NCI-H82 (cell line): ENCODE measurements at regions not wholly inside any gene's neighbourhood (a gene's known extent, or its start where the extent isn't known, plus 50 kb on each side); places are given as distances from the start of the nearest gene placed in this dataset.
A peak's percentile ranks its signal among the peaks of the same experiment; 100 is the strongest.
"Not testable (repeated sequence)": the region's sequence is repeated elsewhere in the genome, so short reads cannot be mapped to it uniquely, and the experiment has no call there.

Experiments
- DNase-seq: peaks from one replicate; lab custom pipeline; 2025; lab: John Stamatoyannopoulos, UW

DNA sequence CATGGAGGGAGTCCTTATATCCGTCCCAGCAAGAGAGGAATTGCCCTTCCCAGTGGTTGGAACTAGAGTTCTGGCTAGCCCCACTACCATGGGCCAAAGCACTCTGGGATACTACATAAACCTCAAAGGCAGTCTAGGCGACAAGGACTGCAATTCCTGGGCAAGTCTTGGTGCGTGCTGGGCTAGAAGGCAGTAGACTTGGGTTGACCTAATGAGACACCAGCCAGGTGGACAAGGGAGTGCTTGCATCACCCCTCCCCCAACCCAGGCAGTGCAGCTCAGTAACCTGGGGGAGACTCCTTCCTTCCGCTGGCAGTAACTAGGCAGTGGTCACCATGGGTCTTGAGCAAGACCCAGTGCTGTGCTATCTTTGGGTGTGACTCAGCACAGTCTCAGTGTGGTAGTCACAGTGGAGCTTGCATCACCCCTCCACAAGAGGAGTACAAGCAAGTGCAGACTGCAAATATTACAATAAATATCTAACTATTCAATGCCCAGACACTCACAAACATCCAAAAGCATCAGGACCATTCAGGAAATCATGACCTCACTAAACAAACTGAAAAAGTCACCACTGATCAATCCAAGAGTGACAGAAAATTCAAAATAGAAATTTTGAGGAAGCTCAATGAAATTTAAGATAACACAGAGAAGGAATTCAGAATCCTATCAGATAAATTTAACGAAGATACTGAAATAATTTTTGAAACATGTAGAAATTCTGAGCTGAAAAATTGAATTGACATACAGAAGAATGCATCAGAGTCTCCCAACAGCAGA, 84.7 kb upstream of the LYPLAL1 start:
- no peak for DNase-seq

DNA sequence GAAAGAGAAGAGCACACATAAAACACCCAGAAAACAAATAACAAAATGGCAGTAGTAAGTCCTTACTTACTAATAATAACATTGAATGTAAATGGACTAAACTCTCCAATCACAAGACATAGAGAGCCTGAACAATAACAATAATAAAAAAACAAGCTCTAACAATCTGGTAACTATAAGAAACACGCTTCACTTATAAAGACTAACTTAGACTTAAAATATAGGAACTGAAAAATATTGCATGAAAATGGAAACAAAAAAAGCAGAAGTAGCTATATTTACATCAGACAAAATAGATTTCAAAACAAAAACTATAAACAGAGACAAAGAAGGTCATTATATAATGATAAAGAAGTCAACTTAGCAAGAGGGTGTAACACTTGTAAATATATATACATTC, 83.1 kb upstream of the LYPLAL1 start:
- no peak for DNase-seq

GRCh38 chr1:219092206-219092605, 81.5 kb upstream of the LYPLAL1 start:
- DNase-seq: no peak

DNA sequence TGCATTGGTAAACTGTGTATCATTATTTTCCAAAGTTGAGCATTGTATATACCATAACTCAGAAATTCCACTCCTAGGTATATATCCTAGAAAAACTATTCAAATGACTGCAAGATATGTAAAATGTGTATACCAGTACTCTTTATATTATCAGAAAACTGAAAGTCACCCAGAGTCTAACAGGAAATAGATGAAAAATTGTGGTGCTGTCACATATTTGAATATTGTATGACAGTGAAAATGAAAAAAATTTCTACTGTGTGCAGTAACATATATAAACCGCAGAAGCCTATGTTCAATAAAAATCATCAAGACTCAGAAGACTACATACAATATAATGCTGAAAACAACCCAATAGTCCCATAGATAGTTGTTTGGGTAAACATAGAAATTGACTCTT, 74.4 kb upstream of the LYPLAL1 start:
- no peak for DNase-seq

GRCh38 chr1:219100059-219100458, 73.6 kb upstream of the LYPLAL1 start:
- DNase-seq: no peak

DNA sequence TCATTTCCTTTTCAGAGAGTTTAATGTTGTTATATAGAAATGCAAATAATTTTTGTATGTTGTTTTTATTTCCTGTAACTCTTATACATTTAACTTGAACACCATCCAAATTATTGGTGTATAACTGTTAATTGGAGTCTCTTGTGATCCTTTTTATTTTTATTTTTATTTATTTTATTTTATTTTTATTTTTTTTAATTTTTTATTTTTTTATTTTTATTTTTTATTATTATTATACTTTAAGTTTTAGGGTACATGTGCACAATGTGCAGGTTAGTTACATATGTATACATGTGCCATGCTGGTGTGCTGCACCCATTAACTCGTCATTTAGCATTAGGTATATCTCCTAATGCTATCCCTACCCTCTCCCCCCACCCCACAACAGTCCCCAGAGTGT, 71.2 kb upstream of the LYPLAL1 start:
- not testable (repeated sequence) for DNase-seq

- DNase-seq: no peak
Measured at GRCh38 chr1:219105893-219106292, 67.8 kb upstream of the LYPLAL1 start.

GRCh38 chr1:219109424-219110018, 64.2 kb upstream of the LYPLAL1 start:
- DNase-seq: no peak

DNA sequence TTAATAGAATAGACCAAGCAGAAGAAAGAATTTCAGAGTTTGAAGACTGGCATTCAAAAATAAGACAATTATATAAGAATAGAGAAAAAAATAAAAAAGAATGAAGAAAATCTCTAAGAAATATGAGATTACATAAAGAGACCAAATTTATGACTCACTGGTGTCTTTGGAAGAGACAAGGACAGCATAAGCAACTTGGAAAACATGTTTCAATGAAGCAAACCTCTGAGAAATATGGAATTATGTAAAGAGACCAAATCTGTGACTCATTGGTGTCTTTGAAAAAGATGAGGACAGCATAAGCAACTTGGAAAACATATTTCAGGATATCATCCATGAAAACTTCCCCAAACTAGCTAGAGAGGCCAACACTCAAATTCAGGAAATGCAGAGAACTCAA, 60.4 kb upstream of the LYPLAL1 start:
- DNase-seq: no peak

DNA sequence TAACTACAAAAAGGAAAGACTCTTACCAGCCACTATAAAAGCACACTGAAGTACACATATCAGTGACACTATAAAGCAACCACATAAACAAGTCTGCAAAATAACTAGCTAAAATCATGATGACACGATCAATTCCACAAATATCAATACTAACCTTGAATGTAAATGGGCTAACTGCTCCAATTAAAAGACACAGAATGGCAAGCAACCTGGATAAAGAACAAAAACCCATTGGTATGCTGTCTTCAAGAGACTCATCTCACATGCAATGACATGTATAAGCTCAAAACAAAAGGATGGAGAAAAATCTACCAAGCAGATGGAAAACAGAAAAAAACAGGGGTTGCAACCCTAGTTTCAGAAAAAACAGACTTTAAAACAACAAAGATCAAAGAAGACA, 59.7 kb upstream of the LYPLAL1 start:
- no peak for DNase-seq

DNA sequence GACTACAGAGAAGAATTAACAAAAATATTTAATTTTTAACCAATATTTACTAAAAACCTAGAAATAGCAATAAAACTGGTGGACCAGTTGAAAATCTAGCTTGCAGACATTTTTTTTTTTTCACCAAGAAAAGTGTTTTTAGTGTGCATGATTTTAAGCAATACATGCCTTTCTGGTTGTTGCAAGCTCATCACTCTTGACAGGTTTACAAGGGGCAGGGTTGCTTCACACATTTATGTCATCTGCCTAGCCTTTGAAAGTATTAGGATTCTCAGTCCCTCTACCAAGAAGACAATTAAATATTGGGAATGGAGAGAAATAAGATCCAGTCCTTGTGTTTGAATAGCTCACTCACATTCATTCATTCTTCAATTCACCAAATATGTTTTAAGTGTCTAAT, 53.8 kb upstream of the LYPLAL1 start:
- no peak for DNase-seq

DNA sequence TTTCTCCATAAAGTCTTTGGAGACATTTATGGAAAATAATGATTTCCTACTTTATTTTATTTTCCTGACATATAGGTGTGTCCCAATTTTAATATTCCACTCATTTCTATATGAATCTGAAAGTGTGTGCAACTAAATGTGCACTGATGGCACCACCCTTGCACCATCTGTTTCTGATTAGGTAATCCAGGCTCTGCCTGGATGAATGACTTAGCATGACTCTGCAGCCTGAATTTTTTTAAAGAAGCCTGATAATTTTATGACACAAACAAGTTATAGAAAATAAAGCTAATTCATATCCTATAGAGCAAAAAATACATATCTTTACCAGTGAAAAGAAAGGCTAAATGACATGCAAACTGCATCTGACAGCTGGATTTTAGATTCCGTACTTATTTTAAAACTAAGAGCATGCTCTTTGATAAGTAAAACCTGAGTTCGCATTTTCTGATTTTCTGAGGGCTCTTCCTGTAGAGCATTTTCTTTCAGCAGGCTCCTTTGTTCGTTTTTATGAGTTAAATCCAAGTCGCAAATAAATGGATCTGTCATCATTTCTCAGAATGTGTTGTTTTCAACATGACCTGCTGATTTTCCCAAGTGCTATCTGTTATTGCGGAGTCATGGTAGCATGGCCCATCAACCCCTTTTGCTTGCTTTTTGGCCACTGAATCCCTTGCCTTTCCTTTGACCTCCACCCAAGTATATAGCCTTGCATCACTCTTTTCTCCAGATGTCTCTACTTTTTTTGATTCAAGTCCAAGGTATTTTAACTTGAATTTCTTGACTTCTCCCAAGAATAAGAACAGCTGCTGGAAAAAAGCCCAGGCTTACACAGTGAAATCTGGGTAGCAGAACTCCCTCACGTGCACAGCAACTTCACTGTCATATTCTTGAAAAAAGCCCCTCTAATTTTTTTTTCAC, 52.8 kb upstream of the LYPLAL1 start:
- DNase-seq: peak; percentile 80

DNA sequence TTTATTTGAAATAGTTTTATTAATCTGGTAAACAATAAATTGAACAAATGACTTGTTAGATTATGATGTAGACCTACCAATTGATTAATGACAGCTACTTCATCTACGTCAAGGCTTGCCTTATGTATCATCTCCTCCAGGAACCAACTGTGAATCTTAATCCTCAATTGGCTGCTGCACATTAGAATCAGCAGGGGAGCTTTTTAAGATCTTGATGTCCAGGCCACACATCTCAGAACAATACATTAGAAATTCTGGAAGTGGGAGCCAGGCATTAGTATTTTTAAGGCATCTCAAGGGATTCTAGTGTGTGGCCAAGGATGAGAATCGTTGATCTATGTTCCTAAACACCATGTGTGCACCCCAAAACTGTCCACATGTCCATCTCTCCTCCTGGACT, 52.0 kb upstream of the LYPLAL1 start:
- peak; percentile 39 for DNase-seq

DNA sequence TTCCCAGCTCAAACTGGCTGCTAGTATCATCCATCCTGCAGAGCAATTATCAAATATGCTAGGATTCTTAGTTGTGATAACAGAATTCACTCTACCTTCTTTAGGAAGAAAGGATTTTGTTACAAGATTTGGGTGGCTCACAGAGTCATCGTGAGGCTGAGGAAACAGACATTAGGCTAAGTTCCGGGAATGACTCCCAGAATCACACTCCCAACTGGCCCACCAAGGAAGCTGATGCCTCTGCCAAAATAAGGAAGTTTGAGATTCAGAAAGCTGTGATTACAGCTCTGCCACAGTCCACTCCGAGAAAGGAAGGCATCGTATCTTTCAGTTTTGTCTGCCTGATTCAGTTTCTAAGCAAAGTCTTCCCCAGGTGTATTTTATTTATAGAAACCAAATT, 50.6 kb upstream of the LYPLAL1 start:
- DNase-seq: no peak
